Stomach (tissue), 8 donors: ENCODE measurements at regions not wholly inside any gene's neighbourhood (a gene's known extent, or its start where the extent isn't known, plus 50 kb on each side); places are given as distances from the start of the nearest gene placed in this dataset.

Experiments used
- DNase-seq, 2 donors: peaks; one replicate each; pipeline versions ENCODE4 v3.0.0 to v3.0.0-alpha.2; 2013 to 2019
- H3K27ac ChIP-seq, 5 donors: fragments of 200-600 bp in 4 of 5; sonication (generic) in 4 of 5; one replicate each; pipeline ENCODE4 v1.5.1; 2013 to 2019; ENCODE audit warnings: mild to moderate bottlenecking in 1 of 5, moderate library complexity in 1 of 5
- H3K27me3 ChIP-seq, 3 donors: fragments of 200-600 bp; sonication (generic); one replicate each; pipeline ENCODE4 v1.5.1; 2017 to 2019; ENCODE audit warnings: mixed run types in 1 of 3
- H3K36me3 ChIP-seq, 4 donors: fragments of 200-600 bp; sonication (generic); 1 replicate in 3 of 4; 2 replicates in 1 of 4; pipeline ENCODE4 v1.5.1; 2016 to 2019
- H3K4me1 ChIP-seq, 4 donors: fragments of 200-600 bp; sonication (generic); one replicate each; pipeline ENCODE4 v1.5.1; 2016 to 2019
- H3K4me3 ChIP-seq, 4 donors: fragments of 200-600 bp; sonication (generic) in 3 of 4; one replicate each; pipeline ENCODE4 v1.5.1; 2016 to 2019; ENCODE audit warnings: mild to moderate bottlenecking in 1 of 4
- H3K9me3 ChIP-seq, 4 donors: fragments of 200-600 bp; sonication (generic); one replicate each; pipeline ENCODE4 v1.5.1; 2016 to 2019
- EP300 ChIP-seq: sonication (generic); formaldehyde crosslinking; IDR thresholded peaks from one replicate; pipeline ENCODE4 v1.6.1; 2017; ENCODE audit warnings: antibody characterized with exemption
- POLR2A ChIP-seq, 4 donors: fragments of 450-650 bp; IDR thresholded peaks; one replicate each; pipeline ENCODE4 v1.6.1; 2016; ENCODE audit warnings: antibody characterized with exemption in 4 of 4, control low read depth in 2 of 4, mild to moderate bottlenecking in 1 of 4, moderate library complexity in 1 of 4
- POLR2AphosphoS5 ChIP-seq, 3 donors: sonication (generic); formaldehyde crosslinking; IDR thresholded peaks; one replicate each; pipeline ENCODE4 v1.6.1; 2016; ENCODE audit warnings: antibody characterized with exemption in 3 of 3
- WGBS, 5 donors: extraction: QIAGEN DNeasy Blood & Tissue Kit in 3 of 5; methylation state at CpG; one replicate each; pipeline versions ENCODE4 v1.1.5 to v1.1.7; 2013 to 2018; 5-methylcytosine and 5-hydroxymethylcytosine counted together
- intact Hi-C: fragments of 100-400 bp; cut with DNase I; formaldehyde crosslinking; loops from one replicate; pipeline ENCODE4 v1.15.1; 2023; ENCODE audit warnings: low total_unique reads
- TF ChIP-seq, protein P1 (sequence below), 7 experiments: fragments of 450-650 bp in 4 of 7; fragments of 200-600 bp in 3 of 7; sonication (generic) in 3 of 7; IDR thresholded peaks; one replicate each; pipeline ENCODE4 v1.5.1; 2016 to 2019; ENCODE audit warnings: antibody characterized with exemption in 7 of 7, control low read depth in 2 of 7, mild to moderate bottlenecking in 1 of 7
- donor health status: healthy with polysubstance abuse.
- donor health status: Bipolar disorder and iron deficiency.
- donor health status: healthy.

DNA sequence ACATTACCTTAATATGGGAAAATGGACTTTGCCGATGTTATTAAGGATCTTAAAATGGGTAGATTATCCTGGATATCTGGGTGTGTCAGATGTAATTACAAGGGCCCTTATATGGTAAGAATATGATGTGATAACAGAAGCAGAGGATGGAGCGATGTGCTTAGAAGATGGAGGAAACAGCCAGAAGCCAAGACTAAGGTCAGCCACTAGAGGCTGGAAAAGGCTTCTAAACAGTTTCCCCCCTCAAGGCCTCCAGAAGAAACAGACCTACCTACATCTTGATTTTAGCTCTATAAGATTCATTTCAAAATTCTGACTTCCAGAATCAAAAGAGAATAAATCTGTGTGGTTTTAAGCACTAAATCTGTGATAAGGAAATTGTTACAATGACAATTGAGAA, 131.9 kb downstream of the CAAP1 start:
- TF ChIP-seq POLR2AphosphoS5 (IDR thresholded peaks at IDR 0.05) = no peak
- H3K4me3 ChIP-seq = no peak overlapping the region
- H3K27ac ChIP-seq = no peak overlapping the region
- WGBS, 5 donors = 89 to 95% (median 92%) methylated on average over 2 of the region's 2 CpGs
- H3K27me3 ChIP-seq = no peaks in the 10 kb centered on the region
- no peaks in the 10 kb centered on the region for H3K36me3 ChIP-seq
- intact Hi-C loops = no loop called here
- no peak for DNase-seq
- no peaks in the 10 kb centered on the region for H3K9me3 ChIP-seq
- H3K4me1 ChIP-seq = no peaks in the 10 kb centered on the region

DNA sequence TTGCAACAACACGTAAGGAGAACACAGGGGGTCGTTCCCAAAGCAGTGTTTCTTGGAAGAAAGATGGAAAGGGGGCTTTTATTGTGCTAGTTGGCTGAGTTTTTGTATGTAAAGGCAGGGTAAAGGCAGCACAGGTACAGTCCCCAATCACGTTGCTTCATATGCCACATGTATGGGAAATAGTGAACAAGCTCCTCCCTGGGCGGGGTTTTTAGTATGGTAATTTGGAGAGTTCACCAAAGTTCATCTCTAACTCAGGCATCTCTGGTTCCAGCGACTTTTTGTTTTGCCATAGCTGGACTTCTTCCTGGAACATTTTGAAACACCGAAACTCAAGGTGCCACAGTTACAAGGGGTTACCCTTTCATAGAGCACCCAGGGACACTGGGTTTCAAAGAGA, 133.9 kb downstream of the CAAP1 start:
- H3K27me3 ChIP-seq = no peaks in the 10 kb centered on the region
- 64 to 82% (median 75%) methylated on average over 6 of the region's 6 CpGs for WGBS, 5 donors
- intact Hi-C loops = no loop called here

DNA sequence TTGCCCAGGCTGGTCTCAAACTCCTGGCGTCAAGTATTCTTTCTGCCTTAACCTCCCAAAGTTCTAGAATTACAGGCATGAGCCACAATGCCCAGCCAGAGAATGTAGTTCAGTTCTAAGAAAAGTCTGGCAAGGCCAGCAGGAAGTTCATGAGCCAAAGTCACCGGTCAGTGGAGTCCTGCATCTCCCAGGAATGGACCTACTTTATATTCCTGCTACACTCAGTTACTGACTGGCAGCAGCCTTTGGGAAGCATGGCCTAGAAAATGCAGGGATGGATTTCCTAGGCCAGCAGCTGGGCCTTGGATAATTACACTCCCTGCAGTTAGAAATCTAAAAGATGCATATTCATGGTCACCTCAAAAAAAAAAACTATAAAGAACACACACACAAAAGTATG, 135.7 kb downstream of the CAAP1 start:
- intact Hi-C loops = no loop called here
- no peak for TF ChIP-seq POLR2A (IDR thresholded peaks at IDR 0.05)
- no peak for TF ChIP-seq POLR2AphosphoS5 (IDR thresholded peaks at IDR 0.05)
- TF ChIP-seq EP300 = no peak
- TF ChIP-seq, protein P1, sequence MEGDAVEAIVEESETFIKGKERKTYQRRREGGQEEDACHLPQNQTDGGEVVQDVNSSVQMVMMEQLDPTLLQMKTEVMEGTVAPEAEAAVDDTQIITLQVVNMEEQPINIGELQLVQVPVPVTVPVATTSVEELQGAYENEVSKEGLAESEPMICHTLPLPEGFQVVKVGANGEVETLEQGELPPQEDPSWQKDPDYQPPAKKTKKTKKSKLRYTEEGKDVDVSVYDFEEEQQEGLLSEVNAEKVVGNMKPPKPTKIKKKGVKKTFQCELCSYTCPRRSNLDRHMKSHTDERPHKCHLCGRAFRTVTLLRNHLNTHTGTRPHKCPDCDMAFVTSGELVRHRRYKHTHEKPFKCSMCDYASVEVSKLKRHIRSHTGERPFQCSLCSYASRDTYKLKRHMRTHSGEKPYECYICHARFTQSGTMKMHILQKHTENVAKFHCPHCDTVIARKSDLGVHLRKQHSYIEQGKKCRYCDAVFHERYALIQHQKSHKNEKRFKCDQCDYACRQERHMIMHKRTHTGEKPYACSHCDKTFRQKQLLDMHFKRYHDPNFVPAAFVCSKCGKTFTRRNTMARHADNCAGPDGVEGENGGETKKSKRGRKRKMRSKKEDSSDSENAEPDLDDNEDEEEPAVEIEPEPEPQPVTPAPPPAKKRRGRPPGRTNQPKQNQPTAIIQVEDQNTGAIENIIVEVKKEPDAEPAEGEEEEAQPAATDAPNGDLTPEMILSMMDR (IDR thresholded peaks at IDR 0.05) = no peak
- WGBS, 5 donors = 85 to 91% (median 89%) methylated on average over 2 of the region's 2 CpGs

More for the DNA sequence above, 133.9 kb downstream of the CAAP1 start:
- no peak for TF ChIP-seq POLR2AphosphoS5 (IDR thresholded peaks at IDR 0.05)
- no peak for TF ChIP-seq POLR2A (IDR thresholded peaks at IDR 0.05)
- TF ChIP-seq EP300 = no peak
- TF ChIP-seq, protein P1 (IDR thresholded peaks at IDR 0.05) = no peak
- no peaks in the 10 kb centered on the region for H3K9me3 ChIP-seq
- H3K27ac ChIP-seq = no peak overlapping the region
- DNase-seq = no peak
- H3K36me3 ChIP-seq = no peaks in the 10 kb centered on the region
- H3K4me3 ChIP-seq = no peak overlapping the region
- H3K4me1 ChIP-seq = no peaks in the 10 kb centered on the region

DNA sequence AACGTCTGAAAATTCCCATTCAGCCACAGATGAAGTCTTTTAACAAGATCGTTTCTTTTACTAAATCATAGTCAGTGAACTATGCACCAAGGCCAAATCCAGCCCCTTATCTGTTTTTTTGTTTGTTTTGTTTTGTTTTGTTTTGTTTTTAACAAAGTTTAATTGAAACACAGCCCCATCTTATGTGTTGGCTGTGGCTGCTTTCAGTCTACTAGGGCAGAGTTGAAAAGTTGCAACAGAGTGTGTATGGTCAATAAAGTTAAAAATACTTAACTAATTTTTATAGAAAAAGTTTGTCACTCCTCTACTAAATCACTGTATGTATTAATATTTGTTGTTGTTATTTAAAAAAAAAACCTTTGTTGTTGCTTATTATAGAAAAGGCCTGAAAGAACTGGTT, 137.1 kb downstream of the CAAP1 start:
- Histone ChIP-seq H3K27me3 (no peaks in the 10 kb centered on the region), H3K36me3 (no peaks in the 10 kb centered on the region), H3K4me3 (no peak overlapping the region), H3K9me3 (no peaks in the 10 kb centered on the region), H3K27ac (no peak overlapping the region), H3K4me1 (no peaks in the 10 kb centered on the region)
- no peak for DNase-seq
- TF ChIP-seq, protein P1 (IDR thresholded peaks at IDR 0.05) = no peak
- TF ChIP-seq POLR2A (IDR thresholded peaks at IDR 0.05) = no peak
- TF ChIP-seq EP300 = no peak
- no peak for TF ChIP-seq POLR2AphosphoS5 (IDR thresholded peaks at IDR 0.05)
- 33 to 46% (median 40%) methylated on average over 2 of the region's 2 CpGs for WGBS, 5 donors
- intact Hi-C loops = no loop called here

More for the DNA sequence above, 135.7 kb downstream of the CAAP1 start:
- Histone ChIP-seq H3K9me3 (no peaks in the 10 kb centered on the region), H3K36me3 (no peaks in the 10 kb centered on the region), H3K4me1 (no peaks in the 10 kb centered on the region), H3K4me3 (no peak overlapping the region), H3K27ac (no peak overlapping the region), H3K27me3 (no peaks in the 10 kb centered on the region)
- no peak for DNase-seq

DNA sequence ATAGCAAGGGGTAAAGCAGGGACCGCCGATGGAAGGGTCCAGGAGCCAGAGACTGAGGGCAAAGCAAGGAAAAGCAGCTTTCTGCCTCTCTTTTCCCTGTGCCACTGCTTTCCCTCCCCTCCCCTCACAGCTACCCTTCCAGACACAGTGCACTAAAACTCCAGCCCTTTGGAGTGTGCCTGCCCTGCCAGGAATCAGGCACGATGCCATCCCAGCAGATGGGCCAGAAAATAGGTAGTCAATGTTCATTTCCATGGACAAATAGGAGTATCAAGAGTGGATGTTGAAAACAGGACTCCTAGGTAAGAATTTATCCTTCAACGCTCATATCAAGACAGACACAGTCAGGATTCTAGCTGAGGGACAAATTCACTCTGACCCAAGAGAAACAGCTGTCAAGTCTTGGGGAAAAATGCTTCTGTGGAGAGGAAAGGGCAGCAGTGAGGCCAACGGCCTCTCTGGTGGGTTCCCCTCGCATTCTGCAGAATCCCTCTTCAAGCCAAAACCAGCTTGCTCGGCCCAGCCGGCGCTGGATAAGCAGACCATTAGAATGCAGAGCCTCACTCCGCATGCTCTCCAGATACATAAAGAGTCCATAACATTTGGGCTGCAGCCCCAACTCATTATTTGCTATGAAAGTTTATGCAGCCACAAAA, 138.0 kb downstream of the CAAP1 start:
- no peak overlapping the region for H3K4me3 ChIP-seq
- 82 to 89% (median 83%) methylated on average over 10 of the region's 10 CpGs for WGBS, 5 donors
- TF ChIP-seq, protein P1 (IDR thresholded peaks at IDR 0.05) = no peak
- TF ChIP-seq EP300 (no peak), POLR2A (IDR thresholded peaks at IDR 0.05) (no peak), POLR2AphosphoS5 (IDR thresholded peaks at IDR 0.05) (no peak)
- no peak overlapping the region for H3K27ac ChIP-seq
- no peaks in the 10 kb centered on the region for H3K27me3 ChIP-seq
- intact Hi-C loops = no loop called here
- DNase-seq = no peak
- no peaks in the 10 kb centered on the region for H3K9me3 ChIP-seq
- H3K4me1 ChIP-seq = no peaks in the 10 kb centered on the region
- H3K36me3 ChIP-seq = no peaks in the 10 kb centered on the region
